Smooth muscle cell (in vitro differentiated cells): ENCODE measurements at regions not wholly inside any gene's neighbourhood (a gene's known extent, or its start where the extent isn't known, plus 50 kb on each side); places are given as distances from the start of the nearest gene placed in this dataset.
A peak's percentile ranks its signal among the peaks of the same experiment; 100 is the strongest.

ENCODE experiments used
- DNase-seq: peaks from one replicate; lab custom pipeline; 2025; ENCODE audit not compliant: unreplicated experiment; lab: John Stamatoyannopoulos, UW
- H2AFZ ChIP-seq: fragments of 200-600 bp; sonication (generic); 2 replicates; pipeline ENCODE4 v1.6.0; 2016; ENCODE audit warnings: antibody characterized with exemption, low read depth, mild to moderate bottlenecking
- H3F3A ChIP-seq: fragments of 200-600 bp; sonication (generic); 2 replicates; pipeline ENCODE4 v1.6.0; 2017; ENCODE audit warnings: antibody characterized with exemption, low read depth
- H3K27ac ChIP-seq: fragments of 200-600 bp; sonication (generic); 2 replicates; pipeline ENCODE4 v1.5.1; 2016; ENCODE audit warnings: low read depth, mild to moderate bottlenecking
- H3K27me3 ChIP-seq: fragments of 200-600 bp; sonication (generic); 2 replicates; pipeline ENCODE4 v1.6.1; 2016; ENCODE audit warnings: low read depth, mild to moderate bottlenecking
- H3K36me3 ChIP-seq: fragments of 200-600 bp; sonication (generic); 2 replicates; pipeline ENCODE4 v1.5.1; 2016; ENCODE audit warnings: low read depth
- H3K4me1 ChIP-seq: fragments of 200-600 bp; sonication (generic); 2 replicates; pipeline ENCODE4 v1.5.1; 2016; ENCODE audit warnings: low read depth
- H3K4me2 ChIP-seq: fragments of 200-600 bp; sonication (generic); 2 replicates; pipeline ENCODE4 v1.6.0; 2016; ENCODE audit warnings: mild to moderate bottlenecking
- H3K4me3 ChIP-seq: fragments of 200-600 bp; sonication (generic); 2 replicates; pipeline ENCODE4 v1.5.1; 2016; ENCODE audit warnings: mild to moderate bottlenecking
- H3K79me2 ChIP-seq: fragments of 200-600 bp; sonication (generic); 2 replicates; pipeline ENCODE4 v1.6.0; 2016; ENCODE audit warnings: low read depth, mild to moderate bottlenecking
- H3K9ac ChIP-seq: fragments of 200-600 bp; sonication (generic); 2 replicates; pipeline ENCODE4 v1.6.0; 2016; ENCODE audit warnings: low read depth
- H3K9me3 ChIP-seq: fragments of 200-600 bp; sonication (generic); replicated peaks from 2 replicates; pipeline ENCODE4 v1.5.1; 2016; ENCODE audit warnings: low read depth
- H4K20me1 ChIP-seq: fragments of 200-600 bp; sonication (generic); 2 replicates; pipeline ENCODE4 v1.6.0; 2016; ENCODE audit warnings: low read depth
- CTCF ChIP-seq: fragments of 200-600 bp; sonication (generic); IDR thresholded peaks from 2 replicates; pipeline ENCODE4 v1.5.1; 2017; ENCODE audit warnings: borderline replicate concordance, mild to moderate bottlenecking, antibody characterized with exemption; ENCODE audit not compliant: insufficient read depth, poor library complexity, severe bottlenecking
- WGBS: methylation state at CpG from one replicate; pipeline ENCODE4 v1.1.7; 2016; ENCODE audit warnings: low lambda C conversion rate; 5-methylcytosine and 5-hydroxymethylcytosine counted together

DNA sequence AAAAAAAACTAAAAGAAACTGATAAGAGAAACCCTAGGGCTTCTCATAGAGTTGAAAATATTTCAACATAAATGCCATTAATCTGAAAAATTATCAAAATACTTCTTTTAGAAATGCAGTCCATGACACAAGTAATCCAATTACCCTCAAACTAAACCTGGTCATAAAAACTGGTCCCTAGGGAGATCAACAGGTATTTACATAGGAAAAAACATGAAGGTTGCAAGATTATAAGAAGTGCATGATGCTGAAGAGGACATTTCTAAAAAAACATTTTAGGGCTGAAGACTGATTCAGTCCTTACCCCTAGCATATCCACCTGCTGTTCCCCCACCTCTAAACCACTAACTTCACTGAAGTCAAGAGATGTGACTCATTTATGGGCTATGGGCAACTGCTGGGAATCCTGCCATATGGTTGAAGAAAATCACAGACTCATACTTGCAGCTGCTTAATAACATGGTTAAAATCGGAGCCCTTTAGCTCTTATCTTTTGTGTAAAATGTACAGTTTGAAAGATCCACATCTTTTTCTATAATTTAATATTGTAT is 131.0 kb upstream of the RUNX1 start:
- H3K36me3 ChIP-seq, result no peaks in the 10 kb centered on the region
- H4K20me1 ChIP-seq, result no peaks in the 10 kb centered on the region
- no peak for TF ChIP-seq CTCF
- DNase-seq, result no peak
- no peak overlapping the region for H3K4me3 ChIP-seq
- H2AFZ ChIP-seq, result no peak overlapping the region
- H3K27ac ChIP-seq, result peak overlapping the region; percentile 21
- H3K4me2 ChIP-seq, result peak overlapping the region; percentile 31
- H3K79me2 ChIP-seq, result no peaks in the 10 kb centered on the region
- H3K9me3 ChIP-seq, result no peaks in the 10 kb centered on the region
- peaks cover 8% of the 10 kb centered on the region for H3F3A ChIP-seq
- no peaks in the 10 kb centered on the region for H3K4me1 ChIP-seq
- H3K9ac ChIP-seq, result no peak overlapping the region
- H3K27me3 ChIP-seq, result no peaks in the 10 kb centered on the region
- 0% methylated on average over 1 of the region's 1 CpG for WGBS

DNA sequence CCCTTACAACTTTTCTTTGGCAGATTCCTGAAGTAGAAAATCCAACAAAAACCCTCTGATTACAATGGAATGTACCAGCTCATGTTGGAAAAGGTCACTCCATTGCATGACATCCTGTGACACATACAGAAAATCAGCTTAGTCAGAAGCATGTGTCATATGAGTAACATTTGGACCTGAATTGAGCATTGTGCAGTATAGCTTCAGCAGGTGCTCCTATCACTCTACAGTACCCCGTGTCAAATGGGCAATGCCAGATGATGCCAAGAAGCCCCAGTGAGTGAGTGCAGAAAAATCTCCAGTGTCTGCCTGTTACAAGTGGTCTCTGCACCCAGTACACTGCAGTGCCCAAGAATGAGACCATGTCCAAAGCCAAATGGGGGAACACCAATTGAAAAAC is 129.7 kb upstream of the RUNX1 start:
- H3K27ac ChIP-seq, result peak overlapping the region; percentile 63
- H3K4me1 ChIP-seq, result no peaks in the 10 kb centered on the region
- H3K9ac ChIP-seq, result no peak overlapping the region
- H3K4me3 ChIP-seq, result no peak overlapping the region
- DNase-seq, result no peak
- H4K20me1 ChIP-seq, result no peaks in the 10 kb centered on the region
- 77% methylated on average over 1 of the region's 1 CpG for WGBS
- no peak overlapping the region for H3K4me2 ChIP-seq
- H3K79me2 ChIP-seq, result no peaks in the 10 kb centered on the region
- no peaks in the 10 kb centered on the region for H3K27me3 ChIP-seq
- no peak for TF ChIP-seq CTCF
- H3K36me3 ChIP-seq, result no peaks in the 10 kb centered on the region
- no peaks in the 10 kb centered on the region for H3K9me3 ChIP-seq
- peaks cover 8% of the 10 kb centered on the region for H3F3A ChIP-seq
- no peak overlapping the region for H2AFZ ChIP-seq

DNA sequence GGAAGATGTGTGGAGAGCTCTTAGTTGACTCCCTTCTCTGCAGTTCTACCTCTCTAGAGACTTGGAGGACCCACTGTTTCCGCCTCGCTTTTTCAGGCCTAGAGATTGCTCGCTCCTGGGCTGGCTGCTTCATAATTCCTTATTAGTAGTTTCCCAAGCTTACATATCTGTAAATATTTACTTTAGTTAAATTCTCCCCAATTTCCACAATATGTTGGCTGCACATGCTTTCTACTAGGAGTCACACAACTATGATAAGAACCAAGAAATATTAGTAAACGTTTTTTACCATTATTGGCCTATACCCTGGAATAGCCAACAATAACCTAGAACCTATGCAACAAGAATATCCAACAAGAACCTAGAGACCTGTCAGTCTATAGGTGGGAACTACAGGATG is 129.0 kb upstream of the RUNX1 start:
- WGBS, result 72% methylated on average over 4 of the region's 4 CpGs
- peaks cover 8% of the 10 kb centered on the region for H3F3A ChIP-seq
- H2AFZ ChIP-seq, result peak overlapping the region; percentile 4
- TF ChIP-seq CTCF, result no peak
- H3K9me3 ChIP-seq, result no peaks in the 10 kb centered on the region
- H3K79me2 ChIP-seq, result no peaks in the 10 kb centered on the region
- H3K27ac ChIP-seq, result peak overlapping the region; percentile 63
- no peaks in the 10 kb centered on the region for H3K4me1 ChIP-seq
- peak overlapping the region; percentile 30 for H3K4me2 ChIP-seq
- H3K36me3 ChIP-seq, result no peaks in the 10 kb centered on the region
- H4K20me1 ChIP-seq, result no peaks in the 10 kb centered on the region
- DNase-seq, result no peak
- H3K9ac ChIP-seq, result no peak overlapping the region
- no peaks in the 10 kb centered on the region for H3K27me3 ChIP-seq
- H3K4me3 ChIP-seq, result no peak overlapping the region

DNA sequence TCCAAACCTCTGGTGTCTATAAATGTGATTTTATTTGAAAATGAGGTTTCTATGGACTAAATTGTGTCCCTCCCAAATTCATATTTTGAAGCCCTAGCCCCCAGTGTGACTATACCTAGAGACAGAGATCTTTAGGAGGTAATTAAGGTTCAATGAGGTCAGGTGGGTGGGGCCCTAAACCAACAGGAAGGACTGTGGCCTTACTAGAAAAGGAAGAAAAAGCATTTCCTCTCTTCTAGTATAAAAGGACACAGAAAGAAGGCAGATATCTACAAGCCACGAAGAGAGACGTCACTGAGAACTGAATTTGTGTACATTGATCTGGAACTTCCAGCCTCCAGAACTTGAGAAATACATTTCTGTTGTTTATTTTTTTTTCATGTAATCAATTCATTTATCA is 123.1 kb upstream of the RUNX1 start:
- no peak overlapping the region for H3K4me3 ChIP-seq
- H3K27me3 ChIP-seq, result no peaks in the 10 kb centered on the region
- H3K4me1 ChIP-seq, result peaks cover 7% of the 10 kb centered on the region
- H4K20me1 ChIP-seq, result no peaks in the 10 kb centered on the region
- H3K4me2 ChIP-seq, result no peak overlapping the region
- DNase-seq, result no peak
- TF ChIP-seq CTCF, result no peak
- no peak overlapping the region for H3K27ac ChIP-seq
- H3F3A ChIP-seq, result no peaks in the 10 kb centered on the region
- no peaks in the 10 kb centered on the region for H3K36me3 ChIP-seq
- no peak overlapping the region for H3K9ac ChIP-seq
- no peak overlapping the region for H2AFZ ChIP-seq
- no peaks in the 10 kb centered on the region for H3K9me3 ChIP-seq
- 66% methylated on average over 2 of the region's 2 CpGs for WGBS
- no peaks in the 10 kb centered on the region for H3K79me2 ChIP-seq
